HT-29 (cell line): ENCODE measurements at regions not wholly inside any gene's neighbourhood (a gene's known extent, or its start where the extent isn't known, plus 50 kb on each side); places are given as distances from the start of the nearest gene placed in this dataset.
"Not testable (repeated sequence)": the region's sequence is repeated elsewhere in the genome, so short reads cannot be mapped to it uniquely, and the experiment has no call there.

Experiments
- DNase-seq: peaks from one replicate; pipeline ENCODE4 v3.0.0-alpha.2; 2015; ENCODE audit warnings: low spot score

DNA sequence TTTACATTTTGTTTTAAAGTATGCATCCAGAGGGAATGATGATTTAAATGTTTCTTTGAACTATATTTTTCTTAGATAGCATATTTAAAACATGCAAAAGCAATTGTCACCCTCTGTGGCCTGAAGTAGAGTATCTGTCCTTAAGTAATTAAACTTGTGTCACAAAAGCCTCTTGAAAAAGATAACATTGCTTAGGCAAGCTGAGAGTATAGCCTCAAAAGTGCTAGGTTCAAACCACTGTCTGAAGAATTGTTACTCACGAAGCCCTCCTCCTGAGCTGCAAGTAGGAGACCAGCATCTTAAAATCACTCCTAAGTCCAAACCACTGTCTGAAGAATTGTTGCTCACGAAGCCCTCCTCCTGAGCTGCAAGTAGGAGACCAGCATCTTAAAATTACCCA is 378.0 kb upstream of the PRR16 start:
- DNase-seq = no peak

DNA sequence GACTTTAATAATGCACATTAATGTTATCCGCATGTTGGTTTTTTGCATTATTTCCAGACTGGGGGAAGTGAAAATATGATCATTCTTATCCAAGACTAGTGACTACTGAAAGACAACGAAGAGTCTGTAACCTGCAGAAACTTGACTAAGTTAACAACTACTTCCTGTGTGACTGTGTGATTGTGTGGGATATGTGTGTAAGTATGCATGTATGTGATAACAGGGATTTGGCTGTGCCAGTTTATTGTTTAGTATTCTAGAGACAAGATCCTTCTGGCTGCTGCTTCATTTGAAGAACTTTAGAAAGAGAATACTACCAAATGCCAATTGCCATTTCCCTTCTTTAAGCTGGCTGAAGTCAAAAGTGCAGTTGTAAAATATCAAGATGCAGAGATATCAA is 375.7 kb upstream of the PRR16 start:
- DNase-seq = no peak

DNA sequence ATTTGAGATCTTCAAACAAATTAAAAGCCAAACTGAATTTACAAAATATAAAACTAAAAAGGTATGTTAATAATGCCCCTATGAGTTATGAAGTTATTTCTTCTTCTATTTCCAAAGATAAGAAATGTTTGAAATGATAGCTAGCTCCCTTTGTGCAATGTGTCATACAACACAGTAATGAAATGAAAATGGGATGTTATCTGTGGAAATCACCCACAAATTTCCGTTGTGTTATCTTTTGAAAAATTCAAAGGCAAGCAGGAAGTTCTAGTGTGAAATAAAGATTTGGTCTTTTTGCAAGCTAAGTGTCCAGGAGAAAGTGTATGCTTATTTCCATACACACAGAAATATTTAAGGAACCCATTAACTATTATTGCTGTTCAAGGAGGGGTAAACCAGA is 375.3 kb upstream of the PRR16 start:
- no peak for DNase-seq

DNA sequence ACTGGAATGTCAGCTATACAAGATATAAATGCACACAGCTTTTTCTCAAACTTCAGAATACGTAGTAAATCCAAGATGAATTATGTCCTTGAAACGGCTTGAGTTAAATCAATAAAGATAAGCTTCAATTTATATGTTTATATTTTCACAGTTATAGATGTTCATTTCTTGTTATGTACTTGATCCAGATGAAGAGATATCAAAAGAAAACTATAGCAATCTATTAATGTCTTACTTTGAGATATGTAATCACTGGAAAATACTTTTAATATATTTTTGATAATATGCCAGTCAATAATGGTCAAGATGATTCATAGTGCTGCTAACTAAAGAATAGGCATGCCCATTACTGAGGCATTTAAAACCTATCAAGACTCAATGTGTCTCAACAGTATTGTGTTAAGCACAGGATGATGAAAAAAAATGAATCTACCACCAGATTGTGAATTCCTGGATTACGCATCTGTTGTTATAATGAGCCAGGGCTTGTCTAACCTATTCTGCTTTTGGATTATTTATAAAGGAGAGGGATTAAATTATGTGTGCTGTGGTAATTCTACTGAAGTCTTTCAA is 372.6 kb upstream of the PRR16 start:
- DNase-seq = no peak

DNA sequence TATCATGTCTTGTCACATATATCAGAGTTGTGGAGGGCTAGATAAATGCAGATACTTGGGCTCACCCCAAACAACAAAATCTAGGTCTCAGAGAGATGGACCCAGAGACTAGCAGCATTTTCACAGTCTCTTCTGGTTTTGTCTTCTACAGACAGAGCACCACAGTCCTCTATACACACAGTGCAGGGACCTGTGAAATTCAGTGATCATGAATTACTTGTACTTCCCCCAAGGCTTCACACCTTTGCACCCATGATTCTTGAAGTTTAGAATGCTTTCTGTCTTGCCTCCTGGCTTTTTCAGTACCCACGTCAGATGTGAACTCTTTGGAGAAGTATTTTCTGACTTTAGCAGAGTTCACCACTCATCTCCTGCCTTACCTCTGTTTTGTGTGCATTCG is 371.5 kb upstream of the PRR16 start:
- no peak for DNase-seq

DNA sequence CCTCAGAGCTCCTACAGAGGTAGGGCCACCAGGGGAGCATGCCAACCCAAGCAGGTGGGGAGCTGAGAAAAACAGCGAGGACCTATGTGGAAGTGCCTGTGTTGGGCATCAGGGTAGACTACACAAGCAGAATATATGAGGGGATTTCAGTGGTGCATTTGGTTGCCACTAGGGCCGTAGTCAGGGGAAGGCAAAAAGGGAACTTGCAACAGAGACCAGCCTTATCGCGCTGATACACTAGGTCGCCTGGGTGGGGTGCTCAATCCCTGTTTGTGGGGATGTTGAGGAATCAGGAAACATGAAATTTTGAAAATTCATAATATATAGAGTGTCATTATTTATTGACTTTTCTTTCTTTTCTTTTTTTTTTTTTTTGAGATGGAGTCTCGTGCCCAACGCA is 370.9 kb upstream of the PRR16 start:
- DNase-seq = no peak

DNA sequence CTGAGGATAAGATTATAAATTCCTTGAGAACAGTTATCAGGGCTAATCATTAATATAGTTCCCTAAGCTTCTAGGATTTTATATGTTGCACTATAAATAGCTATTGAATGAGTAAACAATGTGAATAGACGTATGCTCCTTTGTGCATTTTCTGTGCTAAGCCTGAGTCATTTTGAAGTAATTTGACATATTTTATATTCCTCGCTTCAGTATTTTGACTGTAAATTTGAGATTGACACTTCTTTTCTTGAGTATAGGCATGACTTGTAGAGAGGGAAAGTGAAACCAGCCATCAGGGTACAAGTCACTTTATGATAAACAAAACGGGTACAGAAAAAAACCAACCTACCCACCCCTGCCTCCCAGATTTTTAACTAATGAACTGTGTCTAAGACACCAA is 367.7 kb upstream of the PRR16 start:
- no peak for DNase-seq

DNA sequence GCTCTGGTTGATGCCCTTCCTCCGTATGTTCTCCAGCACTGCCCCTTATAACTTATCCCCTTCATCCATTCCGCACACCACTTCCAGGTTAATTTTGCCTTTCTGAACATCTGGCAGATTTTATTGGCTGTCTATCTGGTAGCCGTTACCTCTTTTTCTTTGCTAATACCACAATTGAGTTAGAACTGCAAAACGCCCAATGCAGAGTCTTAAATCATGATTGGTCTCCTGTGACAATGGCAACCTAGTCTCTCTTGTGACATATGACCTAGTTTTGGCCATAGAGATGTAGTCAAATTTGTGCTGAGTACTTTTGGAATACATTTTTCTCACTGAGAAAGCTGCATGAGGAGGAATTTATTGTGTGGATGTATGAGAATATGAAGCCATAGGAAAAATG is 365.7 kb upstream of the PRR16 start:
- no peak for DNase-seq

DNA sequence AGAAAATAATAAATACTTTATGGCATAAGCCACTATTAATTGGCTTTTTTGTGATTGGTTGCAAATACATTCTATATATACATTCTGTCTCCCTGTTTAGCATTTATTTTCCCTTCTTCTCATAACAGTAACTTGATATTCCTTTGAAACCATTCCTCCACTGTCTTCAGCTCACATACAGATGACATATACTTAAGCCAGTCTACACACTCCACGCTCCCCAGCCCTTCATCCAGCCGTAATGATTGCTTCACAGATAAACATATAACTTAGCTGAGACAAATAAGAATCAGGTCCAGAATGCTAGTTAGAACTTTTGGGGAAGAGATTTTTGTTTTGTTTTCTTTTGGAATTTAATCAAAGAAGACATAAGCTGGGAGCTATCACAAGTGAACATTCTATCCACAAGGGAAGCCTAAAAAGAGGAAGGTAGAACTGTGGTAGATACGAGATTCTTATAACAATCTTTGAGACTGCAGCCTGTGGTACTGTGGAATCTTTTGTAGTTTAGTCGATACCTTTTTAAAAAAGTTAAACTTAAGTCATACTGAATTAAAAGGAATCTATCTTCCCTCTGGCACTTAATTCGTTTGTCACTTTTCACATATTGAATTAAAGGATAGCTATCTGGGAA is 365.1 kb upstream of the PRR16 start:
- no peak for DNase-seq

DNA sequence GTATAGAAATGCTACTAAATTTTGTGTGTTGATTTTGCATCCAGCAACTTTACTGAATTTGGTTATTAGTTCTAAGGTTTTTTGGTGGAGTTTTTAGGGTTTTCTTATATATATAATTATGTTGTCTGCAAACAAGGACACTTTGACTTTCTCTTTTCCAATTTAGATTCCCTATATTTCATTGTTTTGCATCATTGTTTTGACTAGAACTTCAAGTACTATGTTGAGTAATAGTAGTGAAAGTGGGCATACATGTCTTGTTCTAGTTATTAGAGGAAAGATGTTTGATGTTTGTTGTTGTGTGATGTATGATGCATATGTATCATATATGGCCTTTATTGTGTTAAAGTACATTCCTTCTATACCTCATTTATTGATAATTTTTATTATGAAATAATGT is 362.3 kb upstream of the PRR16 start:
- DNase-seq = no peak

DNA sequence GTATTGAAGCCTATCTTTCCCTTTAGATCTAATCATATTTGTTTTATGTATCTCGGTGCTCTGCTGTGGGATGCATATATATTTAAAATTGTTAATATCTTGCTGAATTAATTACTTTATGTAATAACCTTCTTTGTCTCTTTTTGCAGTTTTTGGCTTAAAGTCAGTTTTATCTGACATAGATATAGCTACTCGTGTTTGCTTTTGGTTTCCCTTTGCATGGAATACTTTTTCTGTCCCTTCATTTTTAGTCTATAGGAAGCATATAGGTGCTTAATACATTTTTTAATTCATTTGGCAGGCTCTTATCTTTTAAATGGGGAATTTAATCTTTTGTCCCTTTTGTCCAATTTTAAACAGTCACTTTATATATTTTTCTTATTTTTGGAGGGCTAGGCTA is 360.6 kb upstream of the PRR16 start:
- DNase-seq = no peak

DNA sequence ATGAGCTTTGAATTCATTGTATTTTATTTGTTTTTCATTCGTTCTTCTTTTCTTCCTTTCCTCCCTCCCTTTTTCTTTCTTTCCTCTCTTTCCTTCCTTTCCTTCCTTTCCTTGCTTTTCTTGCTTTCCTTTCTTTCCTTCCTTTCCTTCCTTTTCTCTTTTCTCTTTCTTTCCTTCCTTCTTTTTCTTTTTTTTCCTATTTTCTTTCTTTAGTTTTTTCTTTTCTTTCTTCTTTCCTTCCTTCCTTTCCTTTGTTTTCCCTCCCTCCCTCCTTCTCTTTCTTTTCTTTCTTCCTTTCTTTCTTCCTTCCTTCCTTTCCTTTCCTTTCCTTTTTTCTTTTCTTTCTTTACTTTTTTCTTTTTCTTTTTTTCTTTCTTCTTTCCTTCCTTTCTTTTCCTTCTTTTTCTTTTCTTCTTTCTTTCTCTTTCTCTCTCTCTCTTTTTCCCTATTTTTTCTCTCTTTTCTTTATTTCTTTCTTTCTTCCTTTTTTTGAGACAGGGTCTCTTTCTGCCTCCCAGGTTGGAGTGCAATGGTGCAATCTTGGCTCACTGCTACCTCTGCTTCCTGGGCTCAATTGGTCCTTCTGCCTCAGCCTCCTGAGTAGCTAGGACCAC is 357.1 kb upstream of the PRR16 start:
- DNase-seq = no peak

DNA sequence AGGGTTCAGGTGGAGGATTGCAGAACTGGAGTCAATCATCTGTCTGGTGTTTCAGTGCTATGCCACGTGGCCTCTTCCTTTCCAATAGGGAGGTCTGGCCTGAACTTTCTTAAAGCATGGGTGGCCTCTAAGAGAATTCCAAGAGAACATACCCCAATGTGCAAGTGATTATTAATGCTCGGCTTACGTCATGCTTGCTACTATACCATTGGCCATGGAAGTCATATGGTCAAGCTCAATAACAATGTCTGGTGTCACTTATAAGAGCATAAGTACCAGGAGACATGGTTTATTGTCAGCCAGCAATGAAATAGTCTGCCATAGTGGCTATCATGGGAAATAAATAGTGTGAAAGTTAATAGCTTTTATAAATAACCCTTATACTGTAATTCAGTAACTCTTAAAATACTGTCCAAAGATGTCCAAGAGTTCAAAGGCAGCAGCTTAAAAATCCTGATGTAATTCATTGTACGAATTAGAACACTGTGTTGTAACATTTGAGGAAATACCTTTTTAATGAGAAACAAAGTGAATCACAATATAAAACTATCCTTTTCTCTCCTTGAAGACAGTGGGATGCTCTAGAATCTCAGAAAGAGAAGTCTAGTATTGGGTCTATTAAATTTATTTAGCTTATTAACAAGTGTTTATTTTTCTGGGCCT is 355.4 kb upstream of the PRR16 start:
- DNase-seq = no peak

DNA sequence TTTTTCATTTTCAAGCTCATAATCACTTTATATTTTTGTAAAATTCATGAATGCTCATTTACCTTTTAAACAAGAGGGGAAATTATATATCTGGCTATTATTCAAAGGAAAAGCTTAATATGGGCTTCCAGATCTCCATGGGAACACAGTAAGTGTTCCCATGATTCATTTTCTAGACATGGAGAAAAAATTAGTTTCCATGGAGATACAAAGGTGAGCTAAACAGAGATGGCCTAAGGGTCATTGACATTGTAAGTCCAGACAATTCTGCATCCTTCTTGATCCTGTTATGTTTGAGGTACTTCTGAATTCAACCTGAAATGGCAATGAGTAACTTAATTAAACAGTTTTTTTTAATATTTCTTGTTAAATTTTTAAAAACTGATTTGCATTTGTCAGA is 341.4 kb upstream of the PRR16 start:
- no peak for DNase-seq

DNA sequence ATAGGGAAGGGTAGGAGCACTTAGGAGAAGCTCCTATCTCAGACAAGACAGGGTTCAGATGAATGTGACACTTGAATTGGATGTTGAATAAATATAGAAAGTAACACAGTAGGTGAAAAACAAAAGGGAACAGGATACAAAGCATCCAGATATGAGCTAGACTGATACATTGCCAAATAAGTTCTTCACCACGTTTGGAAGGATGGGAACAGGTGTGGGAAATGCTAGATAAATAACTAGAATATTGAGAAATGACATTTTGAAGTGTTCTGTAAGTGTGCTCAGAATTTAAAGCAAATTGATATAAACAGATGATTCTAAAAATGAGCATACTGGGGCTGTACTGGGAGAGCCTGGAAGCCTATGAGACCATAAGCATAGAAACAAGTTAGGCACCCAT is 340.1 kb upstream of the PRR16 start:
- DNase-seq = no peak

DNA sequence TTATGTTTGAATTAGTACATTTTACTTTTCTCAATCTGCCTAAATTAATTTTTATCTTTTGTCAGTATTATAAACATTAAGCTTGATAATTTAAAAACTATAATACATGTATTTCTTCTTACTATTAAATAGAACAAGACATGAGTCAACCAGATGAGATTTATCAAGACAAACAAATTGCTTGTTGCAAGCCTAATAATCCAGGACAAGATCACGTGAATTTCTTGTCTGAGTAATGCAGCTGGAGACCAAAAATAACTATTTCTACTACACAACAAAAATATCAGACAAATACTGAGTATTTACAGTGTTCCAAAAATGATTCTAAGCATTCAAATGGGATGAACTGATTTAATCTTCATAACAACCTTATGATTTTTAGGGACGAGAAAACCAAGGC is 339.1 kb upstream of the PRR16 start:
- DNase-seq = no peak

DNA sequence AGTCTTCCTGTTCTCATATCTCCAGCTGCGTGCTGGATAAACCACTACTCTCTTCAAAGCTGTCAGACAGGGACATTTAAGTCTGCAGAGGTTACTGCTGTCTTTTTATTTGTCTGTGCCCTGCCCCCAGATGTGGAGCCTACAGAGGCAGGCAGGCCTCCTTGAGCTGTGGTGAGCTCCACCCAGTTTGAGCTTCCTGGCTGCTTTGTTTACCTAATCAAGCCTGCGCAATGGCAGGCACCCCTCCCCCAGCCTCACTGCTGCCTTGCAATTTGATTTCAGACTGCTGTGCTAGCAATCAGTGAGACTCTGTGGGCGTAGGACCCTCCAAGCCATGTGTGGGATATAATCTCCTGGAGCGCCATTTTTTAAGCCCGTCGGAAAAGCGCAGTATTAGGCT is 331.8 kb upstream of the PRR16 start:
- DNase-seq = not testable (repeated sequence)

DNA sequence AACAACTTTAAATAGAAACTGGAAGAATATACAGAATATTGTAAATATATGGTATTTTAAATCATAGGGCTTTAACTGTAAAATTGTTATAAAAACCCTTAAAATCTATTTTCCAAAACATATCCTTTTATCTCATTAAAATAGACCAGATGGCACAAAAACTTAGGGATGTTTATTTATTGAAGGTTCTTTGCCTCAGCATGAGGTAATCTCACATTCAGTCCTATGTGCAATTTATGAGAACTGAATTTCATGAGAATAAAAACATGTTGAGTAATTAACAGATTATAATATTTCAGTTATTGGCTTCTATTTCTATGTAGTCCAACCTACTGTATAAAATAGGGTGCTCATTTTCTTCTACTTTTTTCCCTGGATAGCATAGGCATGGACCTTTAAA is 329.2 kb upstream of the PRR16 start:
- no peak for DNase-seq

DNA sequence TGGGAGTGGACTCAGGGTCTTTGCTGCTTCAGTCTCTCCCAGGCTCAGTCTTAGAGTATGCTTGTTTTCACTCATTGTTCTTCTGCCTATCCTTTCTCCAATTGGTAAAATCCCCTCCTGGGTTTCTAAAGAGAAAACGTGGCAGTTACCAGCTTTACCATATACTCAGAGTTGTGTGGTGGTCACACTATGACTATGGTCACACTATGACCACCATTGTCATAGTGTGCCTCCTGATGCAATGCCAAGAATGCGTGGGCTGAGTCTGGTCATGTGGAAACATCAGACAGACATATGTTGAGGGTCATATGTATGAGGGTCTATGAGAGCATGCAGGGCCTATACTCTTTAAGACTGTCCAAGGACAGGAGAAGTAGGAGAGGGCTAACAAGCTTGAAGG is 326.5 kb upstream of the PRR16 start:
- DNase-seq = no peak

DNA sequence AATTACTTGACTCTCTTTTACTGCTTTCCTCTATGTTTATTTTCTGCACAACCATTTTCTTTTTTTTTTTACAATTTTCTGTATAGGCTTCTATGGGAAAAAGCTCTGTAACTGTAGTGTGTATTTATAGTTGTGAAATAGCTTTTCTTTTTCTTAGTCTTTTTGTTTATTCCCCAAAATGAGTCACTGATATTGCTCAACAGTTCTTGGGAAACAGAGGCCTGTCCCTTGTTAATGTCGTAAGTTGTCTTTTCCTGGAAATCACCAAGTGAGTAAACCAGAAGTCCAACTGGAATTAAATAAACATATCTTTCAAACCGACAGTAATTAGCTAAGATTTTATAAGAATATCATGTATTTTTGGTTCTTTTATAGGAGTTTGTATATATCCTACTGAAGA is 325.1 kb upstream of the PRR16 start:
- DNase-seq = peak; percentile 7

DNA sequence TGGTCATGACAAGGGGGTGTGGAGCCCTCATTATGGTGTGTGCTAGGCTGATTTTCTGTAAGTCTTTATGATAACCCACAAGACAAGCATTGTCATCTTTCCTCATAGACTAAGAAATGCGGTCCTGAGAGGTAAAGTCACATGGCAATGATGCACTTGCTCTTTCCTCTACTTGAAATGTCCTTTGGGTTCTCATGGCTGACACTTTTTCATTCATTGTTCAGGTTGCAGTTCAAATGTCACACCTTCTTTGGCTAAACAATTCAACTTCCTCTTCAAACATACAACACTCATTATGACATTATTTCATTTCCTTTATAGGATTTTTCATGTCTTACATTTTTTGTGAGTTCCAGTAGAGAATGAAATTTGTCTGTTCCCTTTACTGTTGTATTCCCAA is 323.6 kb upstream of the PRR16 start:
- no peak for DNase-seq

DNA sequence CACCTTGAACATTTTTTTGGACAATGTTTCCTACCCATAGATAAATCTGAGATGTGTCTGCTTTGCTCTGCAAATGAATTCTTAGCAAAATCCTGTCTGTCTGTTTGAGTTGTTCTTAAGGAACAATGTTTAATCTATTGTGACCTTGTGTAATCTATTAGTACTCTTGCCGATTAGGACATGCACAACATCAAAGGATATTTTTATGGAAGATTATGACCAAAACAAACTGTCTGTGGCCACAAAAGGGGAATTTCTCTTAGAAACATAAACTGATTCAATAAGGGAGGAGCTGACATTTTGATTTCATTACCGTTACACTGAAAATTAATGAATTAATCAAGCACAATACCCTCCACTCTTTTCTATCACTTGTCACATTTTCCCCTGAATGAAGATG is 323.0 kb upstream of the PRR16 start:
- no peak for DNase-seq

DNA sequence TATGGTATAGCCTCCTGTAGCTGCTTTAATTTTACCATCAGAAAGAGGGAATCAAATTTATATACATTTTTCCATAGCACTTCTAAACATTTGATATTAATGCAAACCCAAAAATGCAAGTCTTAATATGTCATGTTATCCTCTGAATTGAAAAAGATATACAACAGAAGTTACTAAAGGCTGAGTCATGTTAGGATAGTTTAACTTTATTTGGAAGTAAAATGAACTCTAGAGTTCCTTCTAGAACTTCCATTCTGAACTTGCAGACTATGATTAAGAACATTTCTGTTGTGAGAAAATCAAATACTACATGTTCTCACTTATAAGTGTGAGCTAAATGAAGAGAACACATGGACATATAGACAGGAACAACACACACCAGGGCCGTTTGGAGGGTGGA is 317.3 kb upstream of the PRR16 start:
- no peak for DNase-seq
